K562 (cell line): ENCODE measurements at regions not wholly inside any gene's neighbourhood (a gene's known extent, or its start where the extent isn't known, plus 50 kb on each side); places are given as distances from the start of the nearest gene placed in this dataset.
"Not testable (repeated sequence)": the region's sequence is repeated elsewhere in the genome, so short reads cannot be mapped to it uniquely, and the experiment has no call there.

ENCODE experiments used
- CBFB ChIP-seq: sonication (generic); formaldehyde crosslinking; IDR thresholded peaks from 2 replicates; pipeline ENCODE4 v1.4.0; 2020; ENCODE audit warnings: mild to moderate bottlenecking, missing genetic modification reagents
- E2F6 ChIP-seq, 2 experiments: IDR thresholded peaks; 2 replicates each; pipeline ENCODE4 v1.6.1; 2011; ENCODE audit warnings: borderline replicate concordance in 1 of 2, control low read depth in 1 of 2, low read depth in 1 of 2, low read length in 1 of 2, mild to moderate bottlenecking in 1 of 2, mixed read lengths in 1 of 2, moderate library complexity in 1 of 2; ENCODE audit not compliant: insufficient read depth in 1 of 2, insufficient read length in 1 of 2, poor library complexity in 1 of 2, severe bottlenecking in 1 of 2; ENCODE audit errors: extremely low read depth in 1 of 2
- FOXJ3 ChIP-seq: sonication (generic); formaldehyde crosslinking; IDR thresholded peaks from 2 replicates; pipeline ENCODE4 v1.4.0; 2020; ENCODE audit warnings: mild to moderate bottlenecking, missing genetic modification reagents
- GATA2 ChIP-seq: sonication (generic); formaldehyde crosslinking; IDR thresholded peaks from 2 replicates; pipeline ENCODE4 v1.4.0; 2020; ENCODE audit warnings: mild to moderate bottlenecking, missing genetic modification reagents
- HMG20B ChIP-seq: fragments of 250-450 bp; sonication (Bioruptor Pico); IDR thresholded peaks from 2 replicates; pipeline ENCODE4 v1.5.0; 2021; ENCODE audit warnings: mild to moderate bottlenecking
- MIER1 ChIP-seq: fragments of 450-650 bp; IDR thresholded peaks from 2 replicates; pipeline ENCODE4 v1.6.1; 2016; ENCODE audit warnings: antibody characterized with exemption, mild to moderate bottlenecking, low read depth
- POU5F1 ChIP-seq: fragments of 150-350 bp; IDR thresholded peaks from 2 replicates; pipeline ENCODE4 v1.6.1; 2014; ENCODE audit warnings: borderline replicate concordance, low read length, low read depth, mild to moderate bottlenecking; ENCODE audit not compliant: partially characterized antibody
- WHSC1 ChIP-seq: IDR thresholded peaks from one replicate; pipeline ENCODE4 v1.6.1; 2012; ENCODE audit warnings: low read length, control low read depth, inconsistent platforms
- ZNF224 ChIP-seq: sonication (generic); formaldehyde crosslinking; IDR thresholded peaks from 2 replicates; pipeline ENCODE4 v1.8.0; 2022; ENCODE audit warnings: mild to moderate bottlenecking, missing genetic modification reagents
- ZNF77 ChIP-seq: fragments of 250-450 bp; sonication (Bioruptor Pico); IDR thresholded peaks from 2 replicates; pipeline ENCODE4 v1.5.0; 2020
- TF ChIP-seq, protein P1 (sequence below), 3 experiments: IDR thresholded peaks in 2 of 3; conservative IDR thresholded peaks in 1 of 3; 2 replicates each; pipeline ENCODE4 v1.5.1; 2011 to 2012; ENCODE audit warnings: low read length in 3 of 3, mild to moderate bottlenecking in 3 of 3, control low read depth in 2 of 3, improper control_type of control experiment in 1 of 3, inconsistent platforms in 1 of 3, low read depth in 1 of 3, mixed read lengths in 1 of 3, moderate library complexity in 1 of 3; ENCODE audit not compliant: insufficient read depth in 2 of 3
- TF ChIP-seq, protein P2 (sequence below): sonication (generic); formaldehyde crosslinking; IDR thresholded peaks from 2 replicates; pipeline ENCODE4 v1.8.1; 2022; ENCODE audit warnings: missing genetic modification reagents

DNA sequence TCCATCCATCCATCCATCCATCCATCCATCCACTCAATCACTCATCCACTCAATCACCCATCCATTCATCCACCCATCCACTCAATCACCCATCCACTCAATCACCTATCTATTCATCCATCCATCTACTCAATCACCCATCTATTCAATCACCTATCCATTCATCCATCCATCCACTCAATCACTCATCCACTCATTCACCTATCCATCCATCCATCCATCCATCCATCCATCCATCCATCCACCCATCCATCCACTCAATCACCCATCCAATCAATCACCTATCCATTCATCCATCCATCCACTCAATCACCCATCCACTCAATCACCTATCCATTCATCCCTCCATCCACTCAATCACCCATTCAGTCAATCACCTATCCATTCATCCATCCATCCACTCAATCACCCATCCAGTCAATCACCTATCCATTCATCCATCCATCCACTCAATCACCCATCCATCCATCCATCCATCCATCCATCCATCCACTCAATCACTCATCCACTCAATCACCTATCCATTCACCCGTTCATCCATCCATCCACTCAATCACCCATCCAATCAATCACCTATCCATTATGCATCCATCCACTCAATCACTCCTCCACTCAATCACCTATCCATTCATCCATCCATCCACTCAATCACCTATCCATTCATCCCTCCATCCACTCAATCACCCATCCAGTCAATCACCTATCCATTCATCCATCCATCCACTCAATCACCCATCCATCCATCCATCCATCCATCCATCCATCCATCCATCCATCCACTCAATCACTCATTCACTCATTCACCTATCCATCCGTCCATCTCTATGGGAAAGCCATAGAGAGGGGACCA is 114.7 kb upstream of the ZBTB40 start:
- TF ChIP-seq, protein P1, sequence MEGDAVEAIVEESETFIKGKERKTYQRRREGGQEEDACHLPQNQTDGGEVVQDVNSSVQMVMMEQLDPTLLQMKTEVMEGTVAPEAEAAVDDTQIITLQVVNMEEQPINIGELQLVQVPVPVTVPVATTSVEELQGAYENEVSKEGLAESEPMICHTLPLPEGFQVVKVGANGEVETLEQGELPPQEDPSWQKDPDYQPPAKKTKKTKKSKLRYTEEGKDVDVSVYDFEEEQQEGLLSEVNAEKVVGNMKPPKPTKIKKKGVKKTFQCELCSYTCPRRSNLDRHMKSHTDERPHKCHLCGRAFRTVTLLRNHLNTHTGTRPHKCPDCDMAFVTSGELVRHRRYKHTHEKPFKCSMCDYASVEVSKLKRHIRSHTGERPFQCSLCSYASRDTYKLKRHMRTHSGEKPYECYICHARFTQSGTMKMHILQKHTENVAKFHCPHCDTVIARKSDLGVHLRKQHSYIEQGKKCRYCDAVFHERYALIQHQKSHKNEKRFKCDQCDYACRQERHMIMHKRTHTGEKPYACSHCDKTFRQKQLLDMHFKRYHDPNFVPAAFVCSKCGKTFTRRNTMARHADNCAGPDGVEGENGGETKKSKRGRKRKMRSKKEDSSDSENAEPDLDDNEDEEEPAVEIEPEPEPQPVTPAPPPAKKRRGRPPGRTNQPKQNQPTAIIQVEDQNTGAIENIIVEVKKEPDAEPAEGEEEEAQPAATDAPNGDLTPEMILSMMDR (IDR thresholded peaks at IDR 0.05 in 2 of 3, conservative IDR thresholded peaks at IDR 0.05 in 1 of 3; ENCODE audit: insufficient read depth in 2 of 3, low read depth in 1 of 3, low read length in 3 of 3), result not testable (repeated sequence)
- not testable (repeated sequence) for TF ChIP-seq ZNF77; HMG20B (CRISPR knock-in tag); CBFB (CRISPR knock-in tag); E2F6 (IDR thresholded peaks at IDR 0.05; ENCODE audit: borderline replicate concordance in 1 of 2, extremely low read depth in 1 of 2, insufficient read depth in 1 of 2, insufficient read length in 1 of 2, low read depth in 1 of 2, low read length in 1 of 2, poor library complexity in 1 of 2, severe bottlenecking in 1 of 2); GATA2 (CRISPR knock-in tag); ZNF224 (CRISPR knock-in tag); POU5F1; MIER1; WHSC1; FOXJ3 (CRISPR knock-in tag)
- TF ChIP-seq, protein P2, sequence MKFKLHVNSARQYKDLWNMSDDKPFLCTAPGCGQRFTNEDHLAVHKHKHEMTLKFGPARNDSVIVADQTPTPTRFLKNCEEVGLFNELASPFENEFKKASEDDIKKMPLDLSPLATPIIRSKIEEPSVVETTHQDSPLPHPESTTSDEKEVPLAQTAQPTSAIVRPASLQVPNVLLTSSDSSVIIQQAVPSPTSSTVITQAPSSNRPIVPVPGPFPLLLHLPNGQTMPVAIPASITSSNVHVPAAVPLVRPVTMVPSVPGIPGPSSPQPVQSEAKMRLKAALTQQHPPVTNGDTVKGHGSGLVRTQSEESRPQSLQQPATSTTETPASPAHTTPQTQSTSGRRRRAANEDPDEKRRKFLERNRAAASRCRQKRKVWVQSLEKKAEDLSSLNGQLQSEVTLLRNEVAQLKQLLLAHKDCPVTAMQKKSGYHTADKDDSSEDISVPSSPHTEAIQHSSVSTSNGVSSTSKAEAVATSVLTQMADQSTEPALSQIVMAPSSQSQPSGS (CRISPR knock-in tag), result not testable (repeated sequence)
